ENCODE measurements at regions not wholly inside any gene's neighbourhood (a gene's known extent, or its start where the extent isn't known, plus 50 kb on each side); places are given as distances from the start of the nearest gene placed in this dataset.

GRCh38 chr4:112807083-112807482, 170.1 kb downstream of the LARP7 start:
- TF ChIP-seq OSR1 (CRISPR knock-in tag; IDR thresholded peaks at IDR 0.05), result no peak
- TF ChIP-seq ISL1 (CRISPR knock-in tag; IDR thresholded peaks at IDR 0.05), result no peak
- no peak for TF ChIP-seq RARB (CRISPR knock-in tag; IDR thresholded peaks at IDR 0.05)
- no peak for TF ChIP-seq SNAI2 (CRISPR knock-in tag; IDR thresholded peaks at IDR 0.05)
- no peak for TF ChIP-seq PPARA (CRISPR knock-in tag; IDR thresholded peaks at IDR 0.05; ENCODE audit: borderline replicate concordance)
- no peak for TF ChIP-seq PATZ1 (CRISPR knock-in tag; IDR thresholded peaks at IDR 0.05; ENCODE audit: borderline replicate concordance)
- no peak for TF ChIP-seq ESRRG (CRISPR knock-in tag; IDR thresholded peaks at IDR 0.05)
- no peak for TF ChIP-seq CSDC2 (CRISPR knock-in tag; IDR thresholded peaks at IDR 0.05)
- TF ChIP-seq POU6F1 (CRISPR knock-in tag; IDR thresholded peaks at IDR 0.05; ENCODE audit: borderline replicate concordance, low read depth), result no peak
- TF ChIP-seq GLIS3 (CRISPR knock-in tag; IDR thresholded peaks at IDR 0.05), result no peak
- no peak for TF ChIP-seq ZNF565 (CRISPR knock-in tag; conservative IDR thresholded peaks at IDR 0.05; ENCODE audit: low read depth)
